NB4 (cell line): ENCODE measurements at regions not wholly inside any gene's neighbourhood (a gene's known extent, or its start where the extent isn't known, plus 50 kb on each side); places are given as distances from the start of the nearest gene placed in this dataset.

Experiments used
- MAX ChIP-seq: IDR thresholded peaks from 2 replicates; pipeline ENCODE4 v1.6.1; 2011; ENCODE audit warnings: low read depth, low read length
- MYC ChIP-seq: IDR thresholded peaks from 2 replicates; pipeline ENCODE4 v1.6.1; 2011; ENCODE audit warnings: low read depth, low read length
- POLR2A ChIP-seq: IDR thresholded peaks from 2 replicates; pipeline ENCODE4 v1.6.1; 2011; ENCODE audit warnings: mild to moderate bottlenecking; ENCODE audit not compliant: insufficient read length; ENCODE audit errors: extremely low read depth
- TF ChIP-seq, protein P1 (sequence below): IDR thresholded peaks from one replicate; pipeline ENCODE4 v1.5.1; 2012; ENCODE audit warnings: low read depth, low read length

DNA sequence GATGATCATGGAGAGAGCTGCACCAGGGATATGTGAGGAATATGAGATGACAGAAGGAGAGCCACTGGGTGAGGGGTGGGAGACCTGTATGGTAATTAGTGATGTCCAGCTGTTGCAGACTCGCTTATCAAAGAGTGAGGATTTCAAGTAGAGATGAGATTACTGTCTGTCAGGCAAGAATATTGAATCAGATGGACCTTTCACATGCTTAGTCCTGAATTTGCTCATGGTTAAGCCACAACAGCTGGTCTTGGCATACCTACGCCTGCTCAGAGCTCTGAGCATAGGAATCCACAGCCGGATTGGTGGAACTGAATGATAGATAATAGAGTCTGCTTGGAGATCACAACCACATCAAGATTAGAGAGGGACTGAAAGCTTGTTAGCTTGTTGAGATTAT, 115.2 kb upstream of the ARHGAP5 start:
- TF ChIP-seq, protein P1, sequence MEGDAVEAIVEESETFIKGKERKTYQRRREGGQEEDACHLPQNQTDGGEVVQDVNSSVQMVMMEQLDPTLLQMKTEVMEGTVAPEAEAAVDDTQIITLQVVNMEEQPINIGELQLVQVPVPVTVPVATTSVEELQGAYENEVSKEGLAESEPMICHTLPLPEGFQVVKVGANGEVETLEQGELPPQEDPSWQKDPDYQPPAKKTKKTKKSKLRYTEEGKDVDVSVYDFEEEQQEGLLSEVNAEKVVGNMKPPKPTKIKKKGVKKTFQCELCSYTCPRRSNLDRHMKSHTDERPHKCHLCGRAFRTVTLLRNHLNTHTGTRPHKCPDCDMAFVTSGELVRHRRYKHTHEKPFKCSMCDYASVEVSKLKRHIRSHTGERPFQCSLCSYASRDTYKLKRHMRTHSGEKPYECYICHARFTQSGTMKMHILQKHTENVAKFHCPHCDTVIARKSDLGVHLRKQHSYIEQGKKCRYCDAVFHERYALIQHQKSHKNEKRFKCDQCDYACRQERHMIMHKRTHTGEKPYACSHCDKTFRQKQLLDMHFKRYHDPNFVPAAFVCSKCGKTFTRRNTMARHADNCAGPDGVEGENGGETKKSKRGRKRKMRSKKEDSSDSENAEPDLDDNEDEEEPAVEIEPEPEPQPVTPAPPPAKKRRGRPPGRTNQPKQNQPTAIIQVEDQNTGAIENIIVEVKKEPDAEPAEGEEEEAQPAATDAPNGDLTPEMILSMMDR: no peak
- TF ChIP-seq POLR2A: no peak
- no peak for TF ChIP-seq MAX
- TF ChIP-seq MYC: no peak
